Thyroid gland (tissue), 4 donors: ENCODE measurements at regions not wholly inside any gene's neighbourhood (a gene's known extent, or its start where the extent isn't known, plus 50 kb on each side); places are given as distances from the start of the nearest gene placed in this dataset.

Experiments
- DNase-seq, 2 donors: peaks; one replicate each; pipeline ENCODE4 v3.0.0-alpha.2; 2019
- H3K27ac ChIP-seq, 3 donors: fragments of 200-600 bp; sonication (generic); 1 replicate in 2 of 3; 2 replicates in 1 of 3; pipeline ENCODE4 v1.5.1; 2016 to 2019; ENCODE audit warnings: mild to moderate bottlenecking in 1 of 3, moderate library complexity in 1 of 3
- H3K27me3 ChIP-seq: fragments of 200-600 bp; sonication (generic); one replicate; pipeline ENCODE4 v1.5.1; 2019
- H3K36me3 ChIP-seq, 2 donors: fragments of 200-600 bp; sonication (generic); one replicate each; pipeline ENCODE4 v1.5.1; 2016 to 2019
- H3K4me1 ChIP-seq, 2 donors: fragments of 200-600 bp; sonication (generic); one replicate each; pipeline ENCODE4 v1.5.1; 2017 to 2019
- H3K4me3 ChIP-seq, 3 donors: fragments of 200-600 bp; sonication (generic); replicated peaks in 1 of 3; 1 replicate in 2 of 3; 2 replicates in 1 of 3; pipeline ENCODE4 v1.5.1; 2016; ENCODE audit warnings: mild to moderate bottlenecking in 1 of 3
- H3K9me3 ChIP-seq: fragments of 200-600 bp; sonication (generic); one replicate; pipeline ENCODE4 v1.5.1; 2017
- POLR2A ChIP-seq, 2 donors: fragments of 450-650 bp; IDR thresholded peaks; one replicate each; pipeline ENCODE4 v1.6.1; 2017; ENCODE audit warnings: antibody characterized with exemption in 2 of 2, mild to moderate bottlenecking in 2 of 2, moderate library complexity in 1 of 2
- WGBS, 2 donors: methylation state at CpG; one replicate each; pipeline ENCODE4 v1.1.5; 2017; 5-methylcytosine and 5-hydroxymethylcytosine counted together
- intact Hi-C: fragments of 100-400 bp; cut with DNase I; formaldehyde crosslinking; loops from one replicate; pipeline ENCODE4 v1.15.1; 2023
- TF ChIP-seq, protein P1 (sequence below), 6 experiments: fragments of 200-600 bp in 3 of 6; fragments of 450-650 bp in 3 of 6; sonication (generic) in 3 of 6; IDR thresholded peaks; one replicate each; pipeline ENCODE4 v1.5.1; 2016 to 2019; ENCODE audit warnings: antibody characterized with exemption in 6 of 6, mild to moderate bottlenecking in 2 of 6, inconsistent platforms in 1 of 6, moderate library complexity in 1 of 6

DNA sequence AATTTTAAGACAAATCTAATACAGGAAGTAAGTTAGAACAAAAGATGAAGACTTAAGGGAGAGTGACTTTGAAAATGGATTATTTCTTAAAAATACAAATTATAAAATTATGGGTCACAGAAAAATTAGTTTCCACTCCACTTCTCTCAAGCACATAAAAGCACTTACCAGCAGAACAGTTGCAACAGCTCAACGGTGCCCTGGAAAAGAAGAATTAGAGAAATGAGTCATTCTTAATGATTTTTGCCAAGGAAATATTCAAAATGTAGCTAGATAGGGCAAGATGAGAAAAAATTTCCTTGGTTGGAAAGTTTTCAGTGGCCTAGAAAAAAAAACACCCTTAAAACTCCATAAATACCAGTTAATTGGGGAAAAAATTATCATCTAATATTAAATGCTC, 2185.6 kb upstream of the CELF4 start:
- no peak for DNase-seq
- Histone ChIP-seq H3K4me1 (peaks cover 11 to 19% of the 10 kb centered on the region in 2 donors), H3K9me3 (no peaks in the 10 kb centered on the region), H3K36me3 (no peaks in the 10 kb centered on the region), H3K27me3 (no peaks in the 10 kb centered on the region), H3K4me3 (no peak overlapping the region), H3K27ac (peak overlapping the region in 2 of 3 donors; percentile 11 to 36)
- TF ChIP-seq, protein P1, sequence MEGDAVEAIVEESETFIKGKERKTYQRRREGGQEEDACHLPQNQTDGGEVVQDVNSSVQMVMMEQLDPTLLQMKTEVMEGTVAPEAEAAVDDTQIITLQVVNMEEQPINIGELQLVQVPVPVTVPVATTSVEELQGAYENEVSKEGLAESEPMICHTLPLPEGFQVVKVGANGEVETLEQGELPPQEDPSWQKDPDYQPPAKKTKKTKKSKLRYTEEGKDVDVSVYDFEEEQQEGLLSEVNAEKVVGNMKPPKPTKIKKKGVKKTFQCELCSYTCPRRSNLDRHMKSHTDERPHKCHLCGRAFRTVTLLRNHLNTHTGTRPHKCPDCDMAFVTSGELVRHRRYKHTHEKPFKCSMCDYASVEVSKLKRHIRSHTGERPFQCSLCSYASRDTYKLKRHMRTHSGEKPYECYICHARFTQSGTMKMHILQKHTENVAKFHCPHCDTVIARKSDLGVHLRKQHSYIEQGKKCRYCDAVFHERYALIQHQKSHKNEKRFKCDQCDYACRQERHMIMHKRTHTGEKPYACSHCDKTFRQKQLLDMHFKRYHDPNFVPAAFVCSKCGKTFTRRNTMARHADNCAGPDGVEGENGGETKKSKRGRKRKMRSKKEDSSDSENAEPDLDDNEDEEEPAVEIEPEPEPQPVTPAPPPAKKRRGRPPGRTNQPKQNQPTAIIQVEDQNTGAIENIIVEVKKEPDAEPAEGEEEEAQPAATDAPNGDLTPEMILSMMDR (IDR thresholded peaks at IDR 0.05) = no peak
- no peak for TF ChIP-seq POLR2A (IDR thresholded peaks at IDR 0.05)
- WGBS, 2 donors = 17 to 24% methylated on average over 1 of the region's 1 CpG
- intact Hi-C loops = no loop called here

DNA sequence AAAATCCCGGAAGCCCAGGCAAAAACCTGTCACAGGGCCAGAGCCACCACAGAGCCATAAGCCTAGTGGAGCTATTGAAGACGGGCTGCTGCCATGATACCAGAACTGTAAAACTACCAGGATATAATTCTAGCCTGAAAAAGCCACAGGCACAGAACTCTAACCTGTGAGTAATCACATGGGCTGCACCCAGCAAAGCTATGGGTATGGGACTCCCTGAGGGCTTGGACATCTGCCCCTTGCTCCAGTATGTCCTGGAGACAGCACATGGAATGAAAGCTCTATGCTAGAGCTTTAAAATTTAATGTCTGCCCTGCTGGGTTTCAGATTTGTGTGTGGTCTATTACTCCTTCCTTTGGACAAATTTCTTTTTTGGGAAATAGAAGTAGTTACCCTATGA, 2183.6 kb upstream of the CELF4 start:
- no peak for DNase-seq
- no peak for TF ChIP-seq POLR2A (IDR thresholded peaks at IDR 0.05)
- TF ChIP-seq, protein P1 (IDR thresholded peaks at IDR 0.05) = no peak
- no peaks in the 10 kb centered on the region for H3K9me3 ChIP-seq
- no peak overlapping the region for H3K4me3 ChIP-seq
- peaks cover 11 to 19% of the 10 kb centered on the region in 2 donors for H3K4me1 ChIP-seq
- 100% methylated on average over 2 of the region's 2 CpGs for WGBS, 2 donors
- no peaks in the 10 kb centered on the region for H3K27me3 ChIP-seq
- intact Hi-C loops = no loop called here
- H3K27ac ChIP-seq = no peak overlapping the region
- H3K36me3 ChIP-seq = no peaks in the 10 kb centered on the region

DNA sequence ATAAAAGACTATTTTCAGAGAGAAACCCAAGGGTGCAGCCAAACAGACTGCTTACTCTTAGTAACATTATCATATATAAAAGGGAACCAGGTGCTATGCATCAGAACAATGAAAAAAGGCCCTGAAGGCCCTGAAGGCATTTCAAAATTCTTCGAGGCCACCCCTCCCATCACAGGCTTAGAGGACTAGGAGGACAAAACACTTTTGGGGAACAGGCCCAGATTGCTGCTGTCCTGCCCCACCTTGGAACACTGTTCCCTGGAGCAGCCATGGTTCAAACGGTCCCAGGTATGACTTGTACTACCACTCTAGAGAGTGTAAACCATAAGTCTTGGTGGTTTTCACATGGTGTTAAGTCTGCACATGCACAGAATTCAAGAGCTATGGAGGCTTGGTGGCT, 2183.1 kb upstream of the CELF4 start:
- intact Hi-C loops = no loop called here
- no peak for DNase-seq
- WGBS, 2 donors = 91 to 93% methylated on average over 2 of the region's 2 CpGs
- Histone ChIP-seq H3K9me3 (no peaks in the 10 kb centered on the region), H3K27ac (no peak overlapping the region), H3K4me3 (no peak overlapping the region), H3K36me3 (no peaks in the 10 kb centered on the region), H3K27me3 (no peaks in the 10 kb centered on the region), H3K4me1 (peaks cover 11 to 19% of the 10 kb centered on the region in 2 donors)
- TF ChIP-seq, protein P1 (IDR thresholded peaks at IDR 0.05) = no peak
- TF ChIP-seq POLR2A (IDR thresholded peaks at IDR 0.05) = no peak

DNA sequence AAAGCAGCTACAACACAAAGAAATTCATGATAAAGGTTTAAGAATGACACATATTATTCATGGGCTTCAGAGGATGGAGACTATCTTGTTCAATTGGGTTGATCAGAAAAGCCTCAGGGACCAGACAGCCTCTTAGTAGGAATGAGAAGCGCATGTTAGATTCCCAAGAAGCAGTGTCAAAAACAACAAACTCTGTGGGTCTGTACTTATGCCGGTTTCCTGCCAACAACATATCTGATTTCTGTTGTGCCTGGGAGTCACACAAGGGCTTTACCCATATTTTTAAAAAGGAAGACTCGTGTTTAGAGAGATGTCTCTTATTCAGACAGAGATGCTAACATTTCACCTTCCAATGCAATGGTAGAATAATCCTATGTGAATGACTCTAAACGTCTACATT, 2180.6 kb upstream of the CELF4 start:
- H3K9me3 ChIP-seq = no peaks in the 10 kb centered on the region
- 46 to 48% methylated on average over 4 of the region's 4 CpGs for WGBS, 2 donors
- intact Hi-C loops = no loop called here

DNA sequence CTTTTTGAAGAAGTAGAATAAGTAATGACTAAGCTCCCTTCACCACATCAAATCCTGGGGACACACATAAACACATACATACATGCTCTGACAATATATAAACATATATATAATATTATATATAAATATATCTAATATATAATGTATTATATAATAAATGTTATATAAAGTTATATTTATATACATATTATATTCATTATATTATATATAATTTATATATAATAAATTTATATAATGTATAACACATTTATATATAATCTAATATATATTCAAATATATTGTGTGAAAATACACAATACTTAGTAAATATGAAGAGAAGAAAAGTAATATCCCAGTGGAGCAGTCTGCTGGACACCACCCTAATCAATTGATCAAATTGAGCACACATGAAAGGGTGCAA, 2177.9 kb upstream of the CELF4 start:
- Histone ChIP-seq H3K4me3 (no peak overlapping the region), H3K27ac (no peak overlapping the region), H3K36me3 (no peaks in the 10 kb centered on the region), H3K4me1 (no peaks in the 10 kb centered on the region), H3K27me3 (no peaks in the 10 kb centered on the region), H3K9me3 (no peaks in the 10 kb centered on the region)
- intact Hi-C loops = no loop called here
- TF ChIP-seq, protein P1 (IDR thresholded peaks at IDR 0.05) = no peak
- no peak for TF ChIP-seq POLR2A (IDR thresholded peaks at IDR 0.05)
- no peak for DNase-seq

More for the DNA sequence above, 2180.6 kb upstream of the CELF4 start:
- no peak for TF ChIP-seq POLR2A (IDR thresholded peaks at IDR 0.05)
- TF ChIP-seq, protein P1 (IDR thresholded peaks at IDR 0.05) = no peak
- Histone ChIP-seq H3K27me3 (no peaks in the 10 kb centered on the region), H3K4me3 (no peak overlapping the region), H3K4me1 (peaks cover 0 to under 1% of the 10 kb centered on the region in 2 donors), H3K36me3 (no peaks in the 10 kb centered on the region), H3K27ac (no peak overlapping the region)
- DNase-seq = no peak
